Natural killer cell (primary cell): ENCODE measurements at regions not wholly inside any gene's neighbourhood (a gene's known extent, or its start where the extent isn't known, plus 50 kb on each side); places are given as distances from the start of the nearest gene placed in this dataset.

Experiments used
- ATAC-seq, 3 donors: fragments of 150-1000 bp in 2 of 3; fragments of 200-7000 bp in 1 of 3; cut with Tn5 transposase; 1 replicate in 1 of 3; 2 replicates in 2 of 3; pipeline ENCODE4 v1.10.0; 2021; ENCODE audit warnings: mild to moderate bottlenecking in 2 of 3, moderate library complexity in 2 of 3
- DNase-seq, 2 donors: peaks; one replicate each; pipeline versions ENCODE4 v3.0.0 to v3.0.0-alpha.2; 2013 to 2021; ENCODE audit warnings: mixed read lengths in 1 of 2
- H3K27ac ChIP-seq: one replicate; pipeline ENCODE4 v1.5.1; 2013; ENCODE audit warnings: mild to moderate bottlenecking, low read length
- H3K27me3 ChIP-seq: one replicate; pipeline ENCODE4 v1.6.1; 2013; ENCODE audit warnings: low read length; ENCODE audit not compliant: control insufficient read depth, insufficient read depth
- H3K36me3 ChIP-seq: one replicate; pipeline ENCODE4 v1.6.1; 2013; ENCODE audit warnings: low read length; ENCODE audit not compliant: control insufficient read depth, insufficient read depth
- H3K4me1 ChIP-seq: one replicate; pipeline ENCODE4 v1.6.1; 2013; ENCODE audit warnings: low read length; ENCODE audit not compliant: control insufficient read depth, insufficient read depth
- H3K4me3 ChIP-seq: one replicate; pipeline ENCODE4 v1.5.1; 2013; ENCODE audit warnings: low read length
- H3K9me3 ChIP-seq: one replicate; pipeline ENCODE4 v1.6.1; 2013; ENCODE audit warnings: low read length; ENCODE audit not compliant: control insufficient read depth, insufficient read depth
- H3K27ac Mint-ChIP-seq, 2 donors: one replicate each; pipeline ENCODE4 v1.8.0; 2022; ENCODE audit warnings: mild to moderate bottlenecking in 2 of 2, mixed read lengths in 2 of 2, moderate library complexity in 1 of 2
- H3K27me3 Mint-ChIP-seq, 2 donors: one replicate each; pipeline ENCODE4 v1.8.0; 2022; ENCODE audit warnings: low read depth in 2 of 2, mixed read lengths in 2 of 2
- H3K36me3 Mint-ChIP-seq: one replicate; pipeline ENCODE4 v1.8.0; 2022; ENCODE audit warnings: mixed read lengths
- H3K4me1 Mint-ChIP-seq, 2 donors: one replicate each; pipeline ENCODE4 v1.8.0; 2022; ENCODE audit warnings: mixed read lengths in 2 of 2
- H3K4me3 Mint-ChIP-seq: one replicate; pipeline ENCODE4 v1.8.0; 2022; ENCODE audit warnings: mild to moderate bottlenecking, moderate library complexity, mixed read lengths
- H3K9me3 Mint-ChIP-seq, 2 donors: one replicate each; pipeline ENCODE4 v1.8.0; 2022; ENCODE audit warnings: mixed read lengths in 2 of 2
- WGBS: methylation state at CpG from one replicate; pipeline ENCODE4 v1.1.7; 2013; ENCODE audit warnings: missing lambda C conversion rate; ENCODE audit not compliant: insufficient coverage; 5-methylcytosine and 5-hydroxymethylcytosine counted together
- intact Hi-C: fragments of 100-400 bp; cut with micrococcal nuclease; formaldehyde crosslinking; loops from one replicate; pipeline ENCODE4 v1.14.2; 2022
- TF ChIP-seq, protein P1 (sequence below): fragments of 200-600 bp; IDR thresholded peaks from one replicate; pipeline ENCODE4 v1.8.0; 2022; ENCODE audit warnings: antibody characterized with exemption

- TF ChIP-seq, protein P1, sequence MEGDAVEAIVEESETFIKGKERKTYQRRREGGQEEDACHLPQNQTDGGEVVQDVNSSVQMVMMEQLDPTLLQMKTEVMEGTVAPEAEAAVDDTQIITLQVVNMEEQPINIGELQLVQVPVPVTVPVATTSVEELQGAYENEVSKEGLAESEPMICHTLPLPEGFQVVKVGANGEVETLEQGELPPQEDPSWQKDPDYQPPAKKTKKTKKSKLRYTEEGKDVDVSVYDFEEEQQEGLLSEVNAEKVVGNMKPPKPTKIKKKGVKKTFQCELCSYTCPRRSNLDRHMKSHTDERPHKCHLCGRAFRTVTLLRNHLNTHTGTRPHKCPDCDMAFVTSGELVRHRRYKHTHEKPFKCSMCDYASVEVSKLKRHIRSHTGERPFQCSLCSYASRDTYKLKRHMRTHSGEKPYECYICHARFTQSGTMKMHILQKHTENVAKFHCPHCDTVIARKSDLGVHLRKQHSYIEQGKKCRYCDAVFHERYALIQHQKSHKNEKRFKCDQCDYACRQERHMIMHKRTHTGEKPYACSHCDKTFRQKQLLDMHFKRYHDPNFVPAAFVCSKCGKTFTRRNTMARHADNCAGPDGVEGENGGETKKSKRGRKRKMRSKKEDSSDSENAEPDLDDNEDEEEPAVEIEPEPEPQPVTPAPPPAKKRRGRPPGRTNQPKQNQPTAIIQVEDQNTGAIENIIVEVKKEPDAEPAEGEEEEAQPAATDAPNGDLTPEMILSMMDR: no peak
- Histone ChIP-seq H3K36me3 (no peaks in the 10 kb centered on the region), H3K4me1 (no peaks in the 10 kb centered on the region), H3K27me3 (no peaks in the 10 kb centered on the region), H3K27ac (no peak overlapping the region), H3K4me3 (no peak overlapping the region), H3K9me3 (no peaks in the 10 kb centered on the region)
- WGBS: no CpG with 5 or more reads among the region's 1 CpG
- no peaks in the 10 kb centered on the region for H3K4me1 Mint-ChIP-seq
- no peak overlapping the region for H3K27ac Mint-ChIP-seq
- H3K27me3 Mint-ChIP-seq: no peaks in the 10 kb centered on the region
- no peak for ATAC-seq
- no peak for DNase-seq
- intact Hi-C loops: no loop called here
- H3K9me3 Mint-ChIP-seq: peaks cover 15 to 16% of the 10 kb centered on the region in 2 donors
- peaks cover 7% of the 10 kb centered on the region for H3K36me3 Mint-ChIP-seq
- no peak overlapping the region for H3K4me3 Mint-ChIP-seq
Observed at GRCh38 chr4:36687681-36688080, 406.3 kb downstream of the DTHD1 start.

DNA sequence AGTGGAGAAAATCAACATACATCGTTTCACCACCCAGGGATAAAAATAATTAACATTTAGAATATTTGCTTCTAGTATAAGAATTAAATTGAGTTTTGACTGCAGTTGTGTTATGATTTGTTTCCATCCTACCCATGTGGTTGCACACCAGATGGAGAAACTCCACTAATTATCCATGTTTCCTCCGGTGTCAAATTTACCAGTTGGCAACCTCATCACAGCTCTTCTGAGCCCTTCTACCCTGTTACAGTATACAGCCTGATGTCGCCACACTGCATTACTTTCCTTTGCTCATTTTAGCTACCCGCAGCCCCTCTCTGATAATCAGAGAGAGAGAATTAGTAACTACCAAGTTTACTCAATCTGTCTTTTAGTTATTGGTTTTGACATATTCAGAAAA is 411.2 kb downstream of the DTHD1 start:
- Histone ChIP-seq H3K27me3 (no peaks in the 10 kb centered on the region), H3K9me3 (no peaks in the 10 kb centered on the region), H3K4me3 (no peak overlapping the region), H3K27ac (no peak overlapping the region), H3K4me1 (no peaks in the 10 kb centered on the region), H3K36me3 (no peaks in the 10 kb centered on the region)
- Mint-ChIP-seq H3K27me3 (no peaks in the 10 kb centered on the region), H3K36me3 (peaks cover 7% of the 10 kb centered on the region), H3K4me3 (no peak overlapping the region), H3K4me1 (no peaks in the 10 kb centered on the region), H3K9me3 (peaks cover 14 to 21% of the 10 kb centered on the region in 2 donors), H3K27ac (no peak overlapping the region)
- TF ChIP-seq, protein P1: no peak
- intact Hi-C loops: no loop called here
- 98% methylated on average over 2 of the region's 4 CpGs for WGBS
- no peak for ATAC-seq
- no peak for DNase-seq

GRCh38 chr4:36702245-36702644 is 420.8 kb downstream of the DTHD1 start:
- Mint-ChIP-seq H3K4me1 (no peaks in the 10 kb centered on the region), H3K36me3 (no peaks in the 10 kb centered on the region), H3K9me3 (peaks cover 0 to 5% of the 10 kb centered on the region in 2 donors), H3K4me3 (no peak overlapping the region), H3K27me3 (no peaks in the 10 kb centered on the region), H3K27ac (no peak overlapping the region)
- no peaks in the 10 kb centered on the region for H3K27me3 ChIP-seq
- H3K9me3 ChIP-seq: no peaks in the 10 kb centered on the region
- WGBS: 70% methylated on average over 1 of the region's 1 CpG
- intact Hi-C loops: no loop called here
- no peaks in the 10 kb centered on the region for H3K36me3 ChIP-seq
- TF ChIP-seq, protein P1: no peak
- ATAC-seq (no peak), DNase-seq (no peak)
- H3K27ac ChIP-seq: no peak overlapping the region
- H3K4me1 ChIP-seq: no peaks in the 10 kb centered on the region
- H3K4me3 ChIP-seq: no peak overlapping the region

GRCh38 chr4:36704289-36704688 is 422.9 kb downstream of the DTHD1 start:
- no peaks in the 10 kb centered on the region for H3K9me3 ChIP-seq
- no peak overlapping the region for H3K4me3 ChIP-seq
- ATAC-seq: no peak
- H3K36me3 ChIP-seq: no peaks in the 10 kb centered on the region
- no peaks in the 10 kb centered on the region for H3K36me3 Mint-ChIP-seq
- H3K9me3 Mint-ChIP-seq: peaks cover 5 to 6% of the 10 kb centered on the region in 2 donors
- no peaks in the 10 kb centered on the region for H3K27me3 ChIP-seq
- H3K27me3 Mint-ChIP-seq: no peaks in the 10 kb centered on the region
- H3K27ac Mint-ChIP-seq: no peak overlapping the region
- H3K4me1 Mint-ChIP-seq: no peaks in the 10 kb centered on the region
- no peaks in the 10 kb centered on the region for H3K4me1 ChIP-seq
- DNase-seq: no peak
- intact Hi-C loops: no loop called here
- no peak overlapping the region for H3K27ac ChIP-seq
- TF ChIP-seq, protein P1: no peak
- no peak overlapping the region for H3K4me3 Mint-ChIP-seq
